Right lobe of liver (tissue), 6 donors: ENCODE measurements at regions not wholly inside any gene's neighbourhood (a gene's known extent, or its start where the extent isn't known, plus 50 kb on each side); places are given as distances from the start of the nearest gene placed in this dataset.

Experiments
- ATAC-seq, 4 donors: fragments of 200-7000 bp; cut with Tn5 transposase; one replicate each; pipeline ENCODE4 v1.9.1; 2020; ENCODE audit warnings: mild to moderate bottlenecking in 4 of 4, moderate library complexity in 4 of 4
- DNase-seq, 3 donors: peaks; one replicate each; pipeline ENCODE4 v3.0.0-alpha.2; 2020
- H3K27ac ChIP-seq, 3 donors: fragments of 200-600 bp; one replicate each; pipeline ENCODE4 v1.8.0; 2022
- H3K27me3 ChIP-seq, 2 donors: fragments of 200-600 bp; one replicate each; pipeline ENCODE4 v1.8.0; 2022
- H3K36me3 ChIP-seq, 4 donors: fragments of 200-600 bp; sonication (generic) in 1 of 4; one replicate each; pipeline versions ENCODE4 v1.5.1 to v1.8.0; 2017 to 2022; ENCODE audit warnings: control low read depth in 1 of 4
- H3K4me1 ChIP-seq, 4 donors: fragments of 200-600 bp; sonication (generic) in 1 of 4; one replicate each; pipeline versions ENCODE4 v1.5.1 to v1.8.0; 2017 to 2022; ENCODE audit warnings: control low read depth in 1 of 4
- H3K4me3 ChIP-seq, 3 donors: fragments of 200-600 bp; one replicate each; pipeline ENCODE4 v1.8.0; 2022
- H3K9me3 ChIP-seq, 4 donors: fragments of 200-600 bp; sonication (generic) in 1 of 4; one replicate each; pipeline versions ENCODE4 v1.5.1 to v1.8.0; 2017 to 2022; ENCODE audit warnings: control low read depth in 1 of 4
- CTCF ChIP-seq, 4 donors: fragments of 200-600 bp in 3 of 4; fragments of 450-650 bp in 1 of 4; IDR thresholded peaks; one replicate each; pipeline versions ENCODE4 v1.5.1 to v1.8.0; 2016 to 2022; ENCODE audit warnings: antibody characterized with exemption in 4 of 4, mild to moderate bottlenecking in 2 of 4
- POLR2A ChIP-seq: fragments of 450-650 bp; IDR thresholded peaks from one replicate; pipeline ENCODE4 v1.6.1; 2017; ENCODE audit warnings: antibody characterized with exemption, mild to moderate bottlenecking
- WGBS: methylation state at CpG from one replicate; pipeline ENCODE4 v1.1.6; 2018; ENCODE audit warnings: low coverage, low lambda C conversion rate; ENCODE audit not compliant: insufficient coverage; ENCODE audit errors: missing lambda C conversion rate; 5-methylcytosine and 5-hydroxymethylcytosine counted together
- intact Hi-C, 2 donors: fragments of 100-400 bp; cut with DNase I; formaldehyde crosslinking; loops; one replicate each; pipeline versions ENCODE4 v1.11.2 to v1.14.1; 2022
- donor health status: DM: no; HTN: yes; CAD: no.
- donor health status: DM: no; HTN: no; CAD: no.
- donor health status: DM: no; HTN: no; CAD: no.
- donor health status: DM: no; HTN: yes; CAD: no.
- donor health status: DM: no; HTN: yes; CAD: no.

DNA sequence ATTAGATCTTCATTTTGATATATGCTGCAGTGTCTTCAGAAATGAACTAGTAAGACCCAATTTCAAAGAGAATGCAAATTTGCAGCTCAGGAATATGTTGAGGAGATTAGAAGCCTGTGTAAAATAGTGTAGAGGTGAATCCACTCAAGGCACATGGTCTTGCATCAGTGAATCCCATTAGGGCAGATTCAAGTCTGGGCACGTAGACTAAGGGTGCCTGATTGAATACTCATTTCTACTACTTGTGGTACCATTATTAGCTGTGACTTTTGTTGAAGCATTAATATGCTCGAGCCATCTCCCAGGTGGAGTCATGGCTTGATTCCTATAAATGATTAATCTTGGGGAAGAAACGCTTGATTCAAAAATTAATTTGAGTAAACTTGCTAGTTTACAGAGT, 129.4 kb downstream of the AKAP11 start:
- Histone ChIP-seq H3K4me1 (no peaks in the 10 kb centered on the region), H3K27ac (no peak overlapping the region), H3K4me3 (no peak overlapping the region), H3K36me3 (no peaks in the 10 kb centered on the region), H3K9me3 (no peaks in the 10 kb centered on the region), H3K27me3 (no peaks in the 10 kb centered on the region)
- ATAC-seq (no peak), DNase-seq (no peak)
- intact Hi-C loops: no loop called here
- 55% methylated on average over 2 of the region's 3 CpGs for WGBS
- no peak for TF ChIP-seq CTCF (IDR thresholded peaks at IDR 0.05)
- TF ChIP-seq POLR2A: no peak

GRCh38 chr13:42405665-42406390, 133.9 kb downstream of the AKAP11 start:
- no peaks in the 10 kb centered on the region for H3K9me3 ChIP-seq
- H3K4me1 ChIP-seq: no peaks in the 10 kb centered on the region
- no peak for DNase-seq
- H3K27me3 ChIP-seq: no peaks in the 10 kb centered on the region
- WGBS: 75% methylated on average over 6 of the region's 9 CpGs
- H3K36me3 ChIP-seq: no peaks in the 10 kb centered on the region
- no peak for TF ChIP-seq POLR2A
- TF ChIP-seq CTCF (IDR thresholded peaks at IDR 0.05): no peak
- no peak for ATAC-seq
- H3K4me3 ChIP-seq: no peak overlapping the region
- H3K27ac ChIP-seq: no peak overlapping the region
- intact Hi-C loops: no loop called here

DNA sequence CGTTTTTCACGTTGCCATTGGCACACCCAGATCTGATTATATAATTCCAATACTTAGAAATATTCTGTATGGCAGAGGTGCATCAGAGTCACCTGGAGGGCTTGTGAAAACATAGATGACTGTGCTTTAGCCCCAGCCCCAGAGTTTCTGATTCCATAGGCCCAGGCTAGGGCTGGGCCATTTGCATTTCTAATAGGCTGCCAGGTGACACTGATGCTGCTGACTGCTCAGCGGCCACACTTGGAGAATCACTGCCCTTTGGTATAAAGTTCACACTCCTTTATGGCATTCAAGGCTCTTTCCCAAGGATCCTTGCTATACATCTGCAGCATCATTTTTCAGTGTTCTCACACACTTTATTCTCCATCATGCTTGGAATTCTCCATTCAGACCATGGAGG, 137.1 kb downstream of the AKAP11 start:
- H3K27me3 ChIP-seq: no peaks in the 10 kb centered on the region
- no peak for ATAC-seq
- no peaks in the 10 kb centered on the region for H3K9me3 ChIP-seq
- WGBS: 76% methylated on average over 3 of the region's 3 CpGs
- no peak for TF ChIP-seq CTCF (IDR thresholded peaks at IDR 0.05)
- no peak for TF ChIP-seq POLR2A
- no peaks in the 10 kb centered on the region for H3K36me3 ChIP-seq
- intact Hi-C loops: no loop called here
- DNase-seq: no peak
- H3K27ac ChIP-seq: no peak overlapping the region
- H3K4me3 ChIP-seq: no peak overlapping the region
- no peaks in the 10 kb centered on the region for H3K4me1 ChIP-seq

DNA sequence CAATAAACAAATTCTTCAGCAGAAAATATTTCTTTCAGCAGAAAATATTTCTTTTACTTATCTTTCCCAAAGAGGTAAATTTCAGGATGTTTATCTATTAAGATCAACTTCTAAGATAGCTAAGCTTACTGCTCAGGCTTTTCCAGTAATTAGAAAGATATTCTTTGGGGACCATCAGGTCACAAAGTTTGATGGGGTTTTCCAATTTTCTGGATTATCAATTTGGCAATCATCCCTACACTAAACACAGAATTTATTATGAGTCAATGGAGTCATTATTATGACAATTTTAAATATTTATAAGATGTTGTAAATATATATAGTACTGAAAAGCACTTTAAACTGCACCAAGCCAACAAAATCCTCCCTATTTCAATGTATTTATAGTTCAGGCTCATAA, 137.6 kb downstream of the AKAP11 start:
- TF ChIP-seq POLR2A: no peak
- no peak for TF ChIP-seq CTCF (IDR thresholded peaks at IDR 0.05)
- DNase-seq: no peak
- intact Hi-C loops: no loop called here
- Histone ChIP-seq H3K27ac (no peak overlapping the region), H3K36me3 (no peaks in the 10 kb centered on the region), H3K4me1 (no peaks in the 10 kb centered on the region), H3K27me3 (no peaks in the 10 kb centered on the region), H3K9me3 (no peaks in the 10 kb centered on the region), H3K4me3 (no peak overlapping the region)
- ATAC-seq: no peak
